ENCODE measurements at regions not wholly inside any gene's neighbourhood (a gene's known extent, or its start where the extent isn't known, plus 50 kb on each side); places are given as distances from the start of the nearest gene placed in this dataset.

- no peak for TF ChIP-seq REST (IDR thresholded peaks at IDR 0.05; ENCODE audit: low read depth, low read length)
Measured at GRCh38 chr1:232278925-232279324, 351.0 kb downstream of the SIPA1L2 start (continued).

GRCh38 chr1:232276651-232277050 lies 353.3 kb downstream of the SIPA1L2 start:
- no peaks in the 10 kb centered on the region for H3K4me1 ChIP-seq (ENCODE audit: control insufficient read depth in 1 of 2, insufficient read depth in 2 of 2, low read depth in 1 of 2, low read length in 1 of 2)
- no peaks in the 10 kb centered on the region for H3K27me3 ChIP-seq (ENCODE audit: insufficient read depth)
- no peaks in the 10 kb centered on the region for H4K20me1 ChIP-seq (ENCODE audit: insufficient read depth)
- TF ChIP-seq, protein P1, sequence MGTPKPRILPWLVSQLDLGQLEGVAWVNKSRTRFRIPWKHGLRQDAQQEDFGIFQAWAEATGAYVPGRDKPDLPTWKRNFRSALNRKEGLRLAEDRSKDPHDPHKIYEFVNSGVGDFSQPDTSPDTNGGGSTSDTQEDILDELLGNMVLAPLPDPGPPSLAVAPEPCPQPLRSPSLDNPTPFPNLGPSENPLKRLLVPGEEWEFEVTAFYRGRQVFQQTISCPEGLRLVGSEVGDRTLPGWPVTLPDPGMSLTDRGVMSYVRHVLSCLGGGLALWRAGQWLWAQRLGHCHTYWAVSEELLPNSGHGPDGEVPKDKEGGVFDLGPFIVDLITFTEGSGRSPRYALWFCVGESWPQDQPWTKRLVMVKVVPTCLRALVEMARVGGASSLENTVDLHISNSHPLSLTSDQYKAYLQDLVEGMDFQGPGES (IDR thresholded peaks at IDR 0.05; ENCODE audit: low read depth, low read length), result no peak
- no peak for TF ChIP-seq EP300 (IDR thresholded peaks at IDR 0.05; ENCODE audit: borderline replicate concordance in 1 of 2, low read depth in 1 of 2, low read length in 1 of 2)
- no peak for TF ChIP-seq RXRA (IDR thresholded peaks at IDR 0.05; ENCODE audit: borderline replicate concordance, low read depth)
- TF ChIP-seq YY1 (IDR thresholded peaks at IDR 0.05; ENCODE audit: low read depth), result no peak
- no peak for TF ChIP-seq GATA2 (CRISPR knock-in tag; IDR thresholded peaks at IDR 0.05)
- no peak for TF ChIP-seq NRF1 (IDR thresholded peaks at IDR 0.05; ENCODE audit: low read depth, low read length)
- no peak for TF ChIP-seq FOXJ3 (CRISPR knock-in tag; IDR thresholded peaks at IDR 0.05)
- TF ChIP-seq MEF2A (IDR thresholded peaks at IDR 0.05; ENCODE audit: borderline replicate concordance, low read depth), result no peak
- TF ChIP-seq SIN3A (IDR thresholded peaks at IDR 0.05; ENCODE audit: borderline replicate concordance, low read depth, low read length), result no peak
- TF ChIP-seq, protein P2, sequence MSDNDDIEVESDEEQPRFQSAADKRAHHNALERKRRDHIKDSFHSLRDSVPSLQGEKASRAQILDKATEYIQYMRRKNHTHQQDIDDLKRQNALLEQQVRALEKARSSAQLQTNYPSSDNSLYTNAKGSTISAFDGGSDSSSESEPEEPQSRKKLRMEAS (IDR thresholded peaks at IDR 0.05; ENCODE audit: low read depth), result no peak
- no peak for TF ChIP-seq FOXM1 (IDR thresholded peaks at IDR 0.05; ENCODE audit: low read depth)
- TF ChIP-seq GABPA (IDR thresholded peaks at IDR 0.05; ENCODE audit: low read depth), result no peak
- no peak for TF ChIP-seq MXI1 (IDR thresholded peaks at IDR 0.05; ENCODE audit: low read depth, low read length)
- TF ChIP-seq RCOR1 (IDR thresholded peaks at IDR 0.05; ENCODE audit: low read length), result no peak
- TF ChIP-seq FOSL2 (IDR thresholded peaks at IDR 0.05; ENCODE audit: borderline replicate concordance, low read depth), result no peak
- no peak for TF ChIP-seq CHD2 (IDR thresholded peaks at IDR 0.05; ENCODE audit: low read length, partially characterized antibody)
- no peak for TF ChIP-seq ZBTB33 (IDR thresholded peaks at IDR 0.05; ENCODE audit: borderline replicate concordance, low read depth)
- no peak for TF ChIP-seq SMC3 (IDR thresholded peaks at IDR 0.05; ENCODE audit: low read depth, low read length)
- 41% methylated on average over 1 of the region's 1 CpG for WGBS (ENCODE audit: low lambda C conversion rate)
- no peaks in the 10 kb centered on the region for H3K36me3 ChIP-seq (replicated peaks in 1 of 2; ENCODE audit: control insufficient read depth in 1 of 2, insufficient read depth in 2 of 2, low read length in 1 of 2)
- no peak overlapping the region for H3K4me3 ChIP-seq (ENCODE audit: low read depth in 2 of 2, low read length in 1 of 2)
- no peak overlapping the region for H3K27ac ChIP-seq (ENCODE audit: low read depth in 2 of 2, low read length in 1 of 2)
- no peak overlapping the region for H3K4me2 ChIP-seq
- H3K9me2 ChIP-seq, result no peaks in the 10 kb centered on the region
- H3K9ac ChIP-seq, result no peak overlapping the region
- no peaks in the 10 kb centered on the region for H3F3A ChIP-seq (replicated peaks; ENCODE audit: insufficient read depth)
- CTCF ChIA-PET, result no interaction called here
- H3K79me2 ChIP-seq (ENCODE audit: insufficient read depth), result no peaks in the 10 kb centered on the region
- no peaks in the 10 kb centered on the region for H3K9me3 ChIP-seq
- DNase-seq, result no peak
- POLR2A ChIA-PET, result no interaction called here
- H2AFZ ChIP-seq (ENCODE audit: low read depth), result no peak overlapping the region

Measured in SK-N-SH (cell line).